HG02884 (cell line): ENCODE measurements at regions not wholly inside any gene's neighbourhood (a gene's known extent, or its start where the extent isn't known, plus 50 kb on each side); places are given as distances from the start of the nearest gene placed in this dataset.
"Not testable (repeated sequence)": the region's sequence is repeated elsewhere in the genome, so short reads cannot be mapped to it uniquely, and the experiment has no call there.

Experiments used
- ATAC-seq: cut with Tn5 transposase; IDR thresholded peaks from one replicate; pipeline ENCODE4 v1.9.1; 2021; ENCODE audit warnings: mild to moderate bottlenecking, moderate library complexity; ENCODE audit not compliant: unreplicated experiment

GRCh38 chr1:238326479-238326878 is 435.8 kb upstream of the ZP4 start:
- ATAC-seq, result not testable (repeated sequence)

DNA sequence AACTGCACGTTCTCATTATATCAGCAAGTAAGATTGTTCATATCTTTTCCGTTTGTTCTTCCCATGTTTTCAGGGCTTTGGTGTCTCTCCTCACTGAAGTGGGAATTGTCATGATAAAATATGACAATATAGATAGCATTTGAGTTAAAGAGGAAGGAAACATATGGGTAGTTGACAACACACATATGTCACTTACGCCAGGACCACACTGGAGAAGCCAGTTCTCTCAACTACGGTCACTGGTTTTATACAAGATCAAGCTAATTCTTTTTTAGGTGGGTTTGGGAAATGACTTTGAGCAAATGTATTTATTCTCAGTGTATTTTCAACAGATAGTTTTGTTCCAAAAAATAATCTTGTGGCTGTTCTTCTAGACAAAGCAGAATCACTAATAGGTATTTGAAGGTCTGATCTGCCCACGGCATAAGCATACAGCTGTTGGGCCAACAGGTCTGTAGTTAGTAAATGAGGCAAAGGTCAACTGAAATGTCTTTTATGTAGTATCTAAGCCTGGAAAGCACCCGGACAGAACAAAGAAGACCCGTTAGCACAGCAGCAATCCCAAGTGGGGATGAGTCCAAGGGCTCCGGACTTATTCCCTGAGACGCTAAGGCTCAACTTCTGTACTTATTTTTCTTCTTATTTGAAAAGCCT is 433.6 kb upstream of the ZP4 start:
- ATAC-seq, result no peak

DNA sequence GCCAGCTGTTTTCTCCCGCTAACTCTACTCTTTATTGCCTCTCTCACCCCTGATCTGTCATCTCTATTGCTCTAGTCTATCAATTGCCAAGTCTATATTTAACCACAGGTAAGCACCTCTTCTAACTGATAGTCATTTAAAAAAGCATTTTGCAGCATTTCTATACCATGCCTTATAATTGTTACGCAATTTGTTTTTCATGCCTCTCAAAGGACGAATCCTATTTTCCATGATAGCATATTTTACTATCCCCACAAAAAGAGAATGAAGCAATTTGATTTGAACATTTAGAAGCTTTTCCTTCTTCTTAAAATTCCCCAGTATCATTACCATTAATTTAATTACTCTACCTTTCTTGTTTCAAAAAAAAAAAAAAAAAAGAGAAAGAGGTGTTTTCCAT is 432.8 kb upstream of the ZP4 start:
- ATAC-seq, result no peak

DNA sequence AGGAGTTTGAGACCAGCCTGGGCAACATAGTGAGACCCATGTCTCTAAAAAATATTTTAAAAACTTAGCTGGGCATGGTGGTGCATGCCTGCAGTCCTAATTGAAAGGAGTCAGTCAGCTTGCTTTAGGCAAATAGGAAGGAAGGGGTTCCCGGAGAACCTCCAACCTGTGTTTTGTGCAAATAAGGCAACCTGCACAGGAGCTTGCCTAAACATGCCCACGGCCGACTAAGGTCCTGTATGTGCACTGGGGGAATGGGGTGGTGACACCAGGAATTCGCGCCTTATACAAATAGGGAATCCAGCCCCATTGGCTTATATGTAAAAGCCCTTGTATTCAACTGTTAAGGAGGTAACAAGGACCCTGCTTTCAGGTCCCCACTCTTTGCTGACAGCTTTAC is 429.2 kb upstream of the ZP4 start:
- no peak for ATAC-seq

DNA sequence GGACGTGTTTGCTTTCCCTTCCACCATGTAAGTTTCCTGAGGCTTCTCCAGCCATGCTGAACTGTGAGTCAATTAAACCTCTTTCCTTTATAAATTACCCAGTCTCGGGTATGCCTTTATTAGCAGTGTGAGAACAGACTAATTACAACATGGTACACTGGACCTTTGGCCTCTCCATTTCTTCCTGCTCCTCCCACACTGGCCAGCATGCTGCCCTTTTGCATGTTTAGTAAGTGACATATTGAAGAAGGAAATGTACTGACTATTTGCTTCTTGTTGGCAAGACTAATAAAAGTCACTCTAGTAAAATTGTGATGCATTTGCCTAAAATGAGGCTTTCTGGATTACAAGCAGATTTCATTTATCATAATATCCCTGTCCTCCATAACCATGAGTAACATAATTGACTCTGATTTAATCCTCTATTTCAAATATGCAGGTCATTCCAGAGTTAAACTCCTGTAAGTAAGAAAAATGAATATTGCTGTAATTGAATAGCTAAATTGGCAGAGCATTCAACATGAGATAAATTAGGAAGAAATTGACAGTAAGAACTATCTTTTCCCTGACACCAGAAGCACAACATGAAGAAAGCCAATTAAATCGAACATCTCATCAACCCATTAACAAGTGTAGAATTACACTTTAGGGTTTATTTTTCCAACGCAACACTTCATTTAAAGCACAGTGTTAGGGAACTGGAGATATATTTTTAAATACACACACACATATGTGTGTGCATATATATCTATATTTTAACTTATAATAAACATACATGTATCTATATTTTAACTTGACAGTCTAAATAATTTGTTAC is 427.8 kb upstream of the ZP4 start:
- no peak for ATAC-seq

GRCh38 chr1:238312969-238313368 is 422.2 kb upstream of the ZP4 start:
- no peak for ATAC-seq

DNA sequence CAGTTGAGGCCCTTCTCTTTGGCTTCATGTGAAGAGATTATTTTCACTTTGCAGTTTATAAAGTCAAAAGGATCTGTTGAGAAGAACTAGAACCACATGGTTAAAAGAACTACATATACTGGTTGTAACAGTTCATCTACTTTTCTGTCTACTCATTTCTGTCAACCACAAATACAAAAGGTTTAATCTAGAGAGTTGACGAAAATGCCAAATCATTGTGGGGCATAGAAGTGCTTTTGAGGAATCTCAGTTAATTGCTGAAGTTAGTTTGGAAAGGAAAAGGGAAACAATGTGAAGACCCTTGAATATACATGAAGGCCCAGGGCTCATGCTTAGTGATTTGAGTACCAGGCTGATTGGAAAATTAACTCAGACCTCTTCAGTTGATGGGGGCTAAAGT is 415.7 kb upstream of the ZP4 start:
- no peak for ATAC-seq

- ATAC-seq, result no peak
Observed at GRCh38 chr1:238302646-238303045, 411.9 kb upstream of the ZP4 start.

- ATAC-seq, result no peak
Observed at GRCh38 chr1:238296371-238296770, 405.6 kb upstream of the ZP4 start.

DNA sequence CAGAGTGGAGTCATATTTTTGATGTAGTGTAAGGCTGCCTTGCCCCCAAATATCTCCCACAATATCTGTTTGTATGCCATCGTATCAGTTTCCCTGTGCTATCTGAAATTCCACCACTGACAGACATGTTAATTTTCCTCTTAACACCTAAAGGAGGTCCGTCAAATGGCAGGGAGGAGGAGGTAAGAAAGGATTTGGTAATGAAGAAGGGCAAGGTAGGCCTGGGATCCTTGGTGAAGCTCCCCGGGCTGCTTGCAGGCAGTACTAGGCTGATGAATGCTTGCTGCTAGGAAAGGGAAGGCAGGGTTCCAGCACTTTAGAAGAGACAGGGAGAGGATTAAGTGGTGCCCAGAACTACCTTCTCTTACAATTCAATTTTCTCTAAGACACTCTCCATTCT is 402.4 kb upstream of the ZP4 start:
- ATAC-seq, result no peak

- no peak for ATAC-seq
Observed at GRCh38 chr1:238281418-238281817, 390.7 kb upstream of the ZP4 start.

DNA sequence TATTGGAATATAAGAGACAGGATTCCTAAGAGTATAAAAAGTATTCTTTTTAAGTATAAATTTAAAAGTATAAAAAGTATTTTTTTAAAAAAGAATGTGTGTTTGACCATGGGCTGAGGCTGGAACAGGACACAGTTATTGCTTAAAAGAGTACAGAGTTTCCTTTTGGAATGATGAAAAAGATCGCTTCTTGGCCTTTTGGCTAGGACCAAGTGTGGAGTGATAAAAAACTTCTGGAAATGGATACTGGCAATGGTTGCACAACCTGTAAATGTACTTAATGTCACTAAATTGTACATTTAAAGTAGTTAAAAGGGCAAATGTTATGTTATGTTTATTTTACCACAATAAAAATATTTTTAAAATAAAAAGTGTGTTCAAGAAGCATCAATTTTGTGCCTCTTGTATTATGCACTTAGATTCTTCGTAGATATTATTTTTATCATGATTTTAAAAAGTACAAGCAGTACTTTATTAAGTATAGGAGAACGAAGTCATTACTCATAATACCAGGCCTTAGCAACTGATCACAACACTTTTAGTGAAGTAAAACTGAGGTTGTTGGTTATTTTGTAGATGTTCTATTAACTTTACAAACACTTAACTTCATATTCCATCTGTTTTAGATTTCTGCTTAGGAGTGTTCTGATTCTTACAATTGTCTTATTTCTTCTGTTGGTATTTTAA is 389.1 kb upstream of the ZP4 start:
- ATAC-seq, result no peak

DNA sequence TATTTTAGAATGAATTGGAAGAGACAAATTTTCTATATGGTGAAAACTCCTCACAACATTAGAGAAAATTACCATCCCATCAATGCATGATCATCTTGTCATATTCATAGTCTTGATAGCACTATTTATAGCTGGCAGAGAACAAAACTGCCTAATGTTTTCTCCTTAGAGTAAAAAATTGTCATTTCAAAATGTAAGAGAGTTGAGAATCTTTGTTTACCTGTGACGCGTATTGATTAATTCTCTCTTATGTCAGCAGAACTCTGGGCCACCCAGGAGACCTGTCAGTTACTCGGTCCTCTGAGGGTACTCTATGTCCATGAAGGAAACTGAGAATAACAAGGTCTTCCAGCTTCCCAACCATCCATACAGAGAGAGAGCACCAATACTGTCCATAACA is 381.4 kb upstream of the ZP4 start:
- ATAC-seq, result no peak

DNA sequence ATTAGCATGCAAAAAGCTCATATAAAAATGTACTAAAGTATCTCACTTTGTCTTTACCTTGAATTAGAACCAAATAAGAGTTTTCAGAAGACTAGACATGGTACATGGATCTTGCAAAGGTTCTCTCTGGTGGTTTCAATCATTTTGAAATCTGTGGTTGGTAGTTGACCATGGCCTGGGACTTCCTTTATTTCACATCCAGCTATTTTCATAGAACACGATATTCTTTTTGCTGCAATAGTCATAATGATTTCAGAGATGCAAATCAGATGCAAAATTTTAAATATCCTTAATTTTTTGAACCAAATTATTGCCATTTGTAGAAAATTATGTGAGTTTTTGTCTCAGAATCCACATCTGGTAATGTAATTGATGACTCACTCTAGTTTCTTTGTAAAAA is 375.1 kb upstream of the ZP4 start:
- ATAC-seq, result no peak

DNA sequence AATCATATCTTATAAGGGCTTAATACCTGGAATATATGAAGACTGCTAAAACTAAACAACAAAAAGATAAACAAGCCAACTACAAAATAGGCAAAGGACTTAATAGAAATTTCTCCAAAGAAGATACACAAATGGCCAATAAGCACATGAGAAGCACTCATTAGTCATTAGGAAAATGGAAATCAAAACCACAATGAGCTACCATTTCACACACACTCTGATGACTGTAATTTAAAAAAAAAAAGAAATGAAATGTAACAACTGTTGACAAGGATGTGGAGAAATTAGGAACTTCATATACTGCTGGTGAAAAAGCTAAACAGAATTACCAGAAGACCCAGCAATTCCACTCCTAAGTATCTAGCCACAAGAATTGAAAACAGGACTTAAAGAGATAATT is 374.2 kb upstream of the ZP4 start:
- no peak for ATAC-seq

GRCh38 chr1:238258510-238258909 is 367.8 kb upstream of the ZP4 start:
- no peak for ATAC-seq

DNA sequence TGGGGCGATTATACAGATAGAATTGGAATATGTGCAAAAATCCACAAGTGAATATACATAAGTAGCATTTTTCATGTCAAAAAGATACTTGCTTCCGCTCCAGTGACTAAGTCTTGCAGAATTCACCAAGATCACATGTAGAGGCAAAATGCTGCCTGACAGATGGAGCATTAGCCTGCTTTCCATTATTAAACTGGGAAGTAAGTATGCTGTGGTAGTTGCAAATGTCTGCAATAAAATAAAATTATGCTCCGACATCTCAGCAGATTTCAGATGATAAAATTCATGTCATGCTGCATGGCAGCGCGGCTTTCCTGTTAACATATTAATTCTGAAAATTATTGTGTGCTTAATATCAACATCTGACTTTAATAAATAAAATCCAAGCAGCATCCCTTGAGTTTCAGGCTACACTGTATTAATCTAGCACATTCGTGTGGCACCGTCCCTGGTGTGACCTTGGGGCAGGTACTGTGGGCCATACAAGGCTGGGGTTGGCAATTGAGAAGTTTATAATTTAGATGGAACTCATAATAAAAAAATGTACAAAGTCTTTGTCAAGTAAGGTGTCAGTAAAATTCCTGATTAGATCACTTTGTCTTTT is 366.4 kb upstream of the ZP4 start:
- ATAC-seq, result no peak

GRCh38 chr1:238254935-238255334 is 364.2 kb upstream of the ZP4 start:
- ATAC-seq, result no peak

DNA sequence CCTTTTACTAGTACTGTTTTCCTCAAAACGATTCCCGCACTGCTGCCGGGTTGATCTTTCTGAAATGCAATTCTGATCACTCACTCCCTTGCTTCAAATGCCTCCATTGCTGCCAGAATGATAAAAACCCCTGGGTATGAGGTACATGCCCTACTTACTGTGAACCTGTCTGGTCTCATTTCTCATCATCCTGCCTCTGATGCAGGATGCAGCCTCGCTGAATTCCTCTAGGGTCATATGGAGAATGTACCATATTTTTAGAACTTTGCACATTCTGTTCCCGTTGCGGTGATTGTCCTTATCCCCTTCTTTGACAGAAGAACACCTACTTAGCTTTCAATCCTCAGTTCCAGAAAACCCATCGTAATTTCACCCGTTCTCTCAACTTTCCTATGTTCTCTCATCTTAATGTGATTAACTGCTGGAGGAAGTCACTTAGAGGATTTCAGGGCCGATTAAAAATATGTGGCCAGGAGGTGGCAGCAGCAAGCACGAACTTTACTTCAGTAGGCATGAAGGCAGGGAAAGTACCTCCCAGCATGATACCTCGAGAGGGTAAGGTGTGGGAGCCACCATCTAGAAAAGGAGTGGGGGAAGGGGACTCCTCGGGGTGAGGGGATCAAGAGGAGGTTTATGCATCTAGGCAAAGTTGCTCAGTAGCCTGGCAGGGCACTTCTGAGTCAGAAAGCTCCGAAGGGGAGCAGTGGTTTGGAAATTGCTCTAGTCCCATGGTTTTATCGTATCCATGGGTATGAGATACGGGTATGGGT is 361.5 kb upstream of the ZP4 start:
- ATAC-seq, result no peak

DNA sequence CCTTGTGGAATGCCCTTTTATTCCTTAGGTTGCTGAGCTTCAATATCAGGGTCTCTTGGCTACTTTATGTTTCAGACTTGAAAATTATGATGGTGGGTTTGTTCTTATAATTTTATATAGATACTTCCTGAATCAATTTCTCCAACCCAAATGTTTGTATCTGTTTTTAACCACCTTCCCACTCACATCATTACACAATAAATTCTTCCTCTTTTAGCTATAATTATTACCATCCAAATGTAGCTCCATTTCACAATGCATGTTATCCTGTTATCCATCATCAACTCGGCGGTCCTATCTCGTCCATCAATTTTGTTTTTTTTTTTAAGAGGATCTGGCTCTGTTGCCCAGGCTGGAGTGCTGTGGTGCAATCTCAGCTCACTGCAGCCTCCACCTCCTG is 357.6 kb upstream of the ZP4 start:
- no peak for ATAC-seq

GRCh38 chr1:238242181-238242580 is 351.5 kb upstream of the ZP4 start:
- ATAC-seq, result no peak
